ENCODE measurements at regions not wholly inside any gene's neighbourhood (a gene's known extent, or its start where the extent isn't known, plus 50 kb on each side); places are given as distances from the start of the nearest gene placed in this dataset.
A peak's percentile ranks its signal among the peaks of the same experiment; 100 is the strongest.

GRCh38 chr7:16347066-16347826 is 74.1 kb downstream of the CRPPA start:
- no peak overlapping the region for H3K4me3 ChIP-seq (ENCODE audit: low read depth, low read length)
- DNase-seq (ENCODE audit: low read depth): no peak
- TF ChIP-seq CTCF (conservative IDR thresholded peaks at IDR 0.05; ENCODE audit: low read depth, low read length): no peak

GRCh38 chr7:16345979-16346958 is 75.1 kb downstream of the CRPPA start:
- peak; percentile 97 for DNase-seq (ENCODE audit: low read depth)
- no peak overlapping the region for H3K4me3 ChIP-seq (ENCODE audit: low read depth, low read length)
- no peak for TF ChIP-seq CTCF (conservative IDR thresholded peaks at IDR 0.05; ENCODE audit: low read depth, low read length)

GRCh38 chr7:16344927-16345326 is 76.4 kb downstream of the CRPPA start:
- no peak overlapping the region for H3K4me3 ChIP-seq (ENCODE audit: low read depth, low read length)
- no peak for TF ChIP-seq CTCF (conservative IDR thresholded peaks at IDR 0.05; ENCODE audit: low read depth, low read length)
- no peak for DNase-seq (ENCODE audit: low read depth)

- no peak overlapping the region for H3K4me3 ChIP-seq (ENCODE audit: low read depth, low read length)
- no peak for DNase-seq (ENCODE audit: low read depth)
- TF ChIP-seq CTCF (conservative IDR thresholded peaks at IDR 0.05; ENCODE audit: low read depth, low read length): no peak
These were observed 77.7 kb downstream of the CRPPA start for GRCh38 chr7:16343612-16344011.

- TF ChIP-seq CTCF (conservative IDR thresholded peaks at IDR 0.05; ENCODE audit: low read depth, low read length): no peak
- H3K4me3 ChIP-seq (ENCODE audit: low read depth, low read length): no peak overlapping the region
- DNase-seq (ENCODE audit: low read depth): no peak
These were observed 83.3 kb downstream of the CRPPA start for GRCh38 chr7:16338065-16338464.

GRCh38 chr7:16326106-16326505 is 95.2 kb downstream of the CRPPA start:
- H3K4me3 ChIP-seq (ENCODE audit: low read depth, low read length): no peak overlapping the region
- TF ChIP-seq CTCF (conservative IDR thresholded peaks at IDR 0.05; ENCODE audit: low read depth, low read length): no peak
- DNase-seq (ENCODE audit: low read depth): no peak
